ENCODE measurements at regions not wholly inside any gene's neighbourhood (a gene's known extent, or its start where the extent isn't known, plus 50 kb on each side); places are given as distances from the start of the nearest gene placed in this dataset.

DNA sequence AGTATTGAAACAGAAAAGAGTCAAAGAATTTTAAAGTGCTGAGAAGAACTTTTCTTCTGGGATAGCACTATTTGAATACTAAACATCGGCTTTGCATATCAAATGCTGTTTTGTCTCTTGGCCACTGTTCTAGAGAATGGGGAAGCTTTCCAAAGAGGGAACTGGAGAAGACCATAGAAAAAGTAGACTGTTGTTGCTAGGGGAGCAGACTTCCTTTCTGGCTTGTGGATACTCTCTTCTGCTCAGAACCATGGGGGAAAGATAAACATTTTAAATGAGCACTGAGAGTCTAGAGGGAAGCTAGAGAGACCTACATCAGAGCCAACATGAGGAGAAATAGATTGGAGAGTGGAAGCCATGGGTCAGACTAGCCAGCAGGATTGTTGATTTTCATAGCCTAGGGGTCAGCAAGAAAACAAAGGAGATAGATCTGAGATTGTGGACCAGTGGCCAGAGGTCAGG lies 315.7 kb downstream of the KCTD12 start:
- intact Hi-C loops (cut with DNase I; ENCODE audit: low total_unique reads): no loop called here
- DNase-seq (ENCODE audit: low spot score in 2 of 2): no peak
- 75 to 76% methylated on average over 1 of the region's 1 CpG for WGBS, 2 donors
- H3K4me3 ChIP-seq (ENCODE audit: low read depth, poor library complexity, severe bottlenecking): no peak overlapping the region
- no peak for TF ChIP-seq POLR2A (IDR thresholded peaks at IDR 0.05)
- TF ChIP-seq, protein P1, sequence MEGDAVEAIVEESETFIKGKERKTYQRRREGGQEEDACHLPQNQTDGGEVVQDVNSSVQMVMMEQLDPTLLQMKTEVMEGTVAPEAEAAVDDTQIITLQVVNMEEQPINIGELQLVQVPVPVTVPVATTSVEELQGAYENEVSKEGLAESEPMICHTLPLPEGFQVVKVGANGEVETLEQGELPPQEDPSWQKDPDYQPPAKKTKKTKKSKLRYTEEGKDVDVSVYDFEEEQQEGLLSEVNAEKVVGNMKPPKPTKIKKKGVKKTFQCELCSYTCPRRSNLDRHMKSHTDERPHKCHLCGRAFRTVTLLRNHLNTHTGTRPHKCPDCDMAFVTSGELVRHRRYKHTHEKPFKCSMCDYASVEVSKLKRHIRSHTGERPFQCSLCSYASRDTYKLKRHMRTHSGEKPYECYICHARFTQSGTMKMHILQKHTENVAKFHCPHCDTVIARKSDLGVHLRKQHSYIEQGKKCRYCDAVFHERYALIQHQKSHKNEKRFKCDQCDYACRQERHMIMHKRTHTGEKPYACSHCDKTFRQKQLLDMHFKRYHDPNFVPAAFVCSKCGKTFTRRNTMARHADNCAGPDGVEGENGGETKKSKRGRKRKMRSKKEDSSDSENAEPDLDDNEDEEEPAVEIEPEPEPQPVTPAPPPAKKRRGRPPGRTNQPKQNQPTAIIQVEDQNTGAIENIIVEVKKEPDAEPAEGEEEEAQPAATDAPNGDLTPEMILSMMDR (IDR thresholded peaks at IDR 0.05): no peak

DNA sequence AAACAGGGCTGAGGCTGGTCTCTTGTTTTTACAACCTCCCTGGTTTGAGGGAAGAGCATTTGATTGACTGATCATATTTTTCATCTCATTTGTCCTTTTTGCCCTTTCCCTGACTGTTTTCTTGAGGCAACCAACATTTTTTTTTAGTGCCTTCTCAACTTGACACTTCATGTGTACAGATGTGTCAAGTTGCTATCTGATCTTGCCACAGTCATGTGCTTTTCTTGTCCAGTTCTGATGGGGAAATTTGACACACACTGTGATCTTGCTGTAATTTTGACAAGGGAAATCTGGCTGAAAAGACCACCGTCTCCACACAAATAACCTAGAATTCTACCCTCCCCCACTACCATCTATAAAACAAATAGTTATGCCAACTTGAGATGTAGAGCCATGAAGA lies 329.6 kb downstream of the KCTD12 start:
- DNase-seq (ENCODE audit: low spot score in 2 of 2): no peak
- no peak overlapping the region for H3K4me3 ChIP-seq (ENCODE audit: low read depth, poor library complexity, severe bottlenecking)
- TF ChIP-seq, protein P1 (IDR thresholded peaks at IDR 0.05): no peak
- TF ChIP-seq POLR2A (IDR thresholded peaks at IDR 0.05): no peak
- 29 to 36% methylated on average over 1 of the region's 1 CpG for WGBS, 2 donors
- intact Hi-C loops (cut with DNase I; ENCODE audit: low total_unique reads): no loop called here

DNA sequence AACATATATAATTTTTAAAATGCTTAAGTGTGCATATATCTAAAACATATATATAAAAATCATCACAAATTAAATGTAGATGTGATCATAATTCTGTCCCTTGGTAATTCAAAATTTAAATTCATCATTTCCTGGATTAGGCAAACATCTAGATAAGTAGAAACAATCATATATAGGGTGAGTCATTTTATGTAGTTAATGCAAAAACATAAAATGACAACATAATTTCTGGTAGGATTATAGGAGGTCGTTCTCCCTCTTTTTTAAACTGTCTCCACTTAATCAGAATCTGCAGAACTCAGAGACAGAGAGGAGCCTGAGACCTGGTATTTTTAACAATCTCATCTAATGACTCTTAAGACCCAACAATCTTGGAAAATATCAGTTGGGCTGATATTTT lies 333.4 kb downstream of the KCTD12 start:
- TF ChIP-seq, protein P1 (IDR thresholded peaks at IDR 0.05): no peak
- TF ChIP-seq POLR2A (IDR thresholded peaks at IDR 0.05): no peak
- DNase-seq (ENCODE audit: low spot score in 2 of 2): no peak
- 41 to 58% methylated on average over 1 of the region's 1 CpG for WGBS, 2 donors
- intact Hi-C loops (cut with DNase I; ENCODE audit: low total_unique reads): no loop called here
- H3K4me3 ChIP-seq (ENCODE audit: low read depth, poor library complexity, severe bottlenecking): no peak overlapping the region

DNA sequence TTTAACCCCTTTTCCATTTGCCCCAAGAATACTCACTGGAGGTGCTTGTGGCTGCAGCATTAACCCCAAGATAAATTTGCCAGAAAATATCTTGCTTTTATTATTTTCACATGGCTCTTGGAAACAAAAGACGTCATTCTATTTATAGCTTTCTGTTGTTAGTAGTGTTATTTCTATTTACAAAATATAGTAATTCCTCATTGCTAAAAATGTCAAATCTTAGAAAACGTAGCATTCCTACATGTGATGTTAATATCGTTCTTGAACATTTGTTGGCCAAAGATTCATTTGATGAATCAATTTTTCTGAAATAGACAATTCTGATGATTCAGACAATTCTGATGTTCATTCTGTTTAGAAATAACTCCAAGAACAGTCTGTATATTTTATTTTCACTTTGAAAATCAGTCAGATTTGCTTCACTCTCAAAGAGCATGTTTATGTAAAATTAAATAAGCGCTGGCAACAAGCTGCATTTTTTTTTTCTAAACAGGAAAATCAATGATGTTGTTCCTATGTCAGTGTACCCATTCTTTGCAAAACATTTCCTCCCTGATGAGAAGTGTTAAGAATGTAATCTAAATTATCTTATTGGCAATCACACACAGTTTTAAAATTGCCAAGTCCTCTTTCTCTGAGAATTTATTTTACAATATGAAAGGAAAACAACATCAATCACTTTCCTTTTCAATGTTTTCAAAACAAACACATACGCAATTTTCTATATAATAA lies 334.0 kb downstream of the KCTD12 start:
- WGBS, 2 donors: 37 to 43% methylated on average over 5 of the region's 5 CpGs
- TF ChIP-seq, protein P1 (IDR thresholded peaks at IDR 0.05): no peak
- no peak for TF ChIP-seq POLR2A (IDR thresholded peaks at IDR 0.05)
- intact Hi-C loops (cut with DNase I; ENCODE audit: low total_unique reads): no loop called here
- no peak overlapping the region for H3K4me3 ChIP-seq (ENCODE audit: low read depth, poor library complexity, severe bottlenecking)
- DNase-seq (ENCODE audit: low spot score in 2 of 2): no peak

DNA sequence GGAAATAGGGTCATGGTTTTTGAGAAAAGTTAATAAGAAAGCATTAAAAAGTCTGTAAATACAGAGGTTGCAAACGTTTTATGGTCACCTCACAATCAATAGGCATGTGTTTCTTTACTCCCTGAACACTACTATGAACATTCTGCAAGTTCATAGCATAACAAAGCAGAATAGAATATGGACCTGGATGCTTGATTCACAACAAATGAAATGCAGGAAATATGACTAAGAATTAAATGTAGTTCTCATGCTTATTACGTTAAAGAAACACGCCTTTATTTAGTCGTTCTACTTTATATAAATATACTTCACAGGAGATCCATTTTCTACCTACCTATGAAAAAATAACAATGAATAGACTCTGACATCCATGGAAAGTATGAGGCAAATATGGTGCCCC lies 344.0 kb downstream of the KCTD12 start:
- H3K4me3 ChIP-seq (ENCODE audit: low read depth, poor library complexity, severe bottlenecking): no peak overlapping the region
- intact Hi-C loops (cut with DNase I; ENCODE audit: low total_unique reads): no loop called here
- TF ChIP-seq POLR2A (IDR thresholded peaks at IDR 0.05): no peak
- TF ChIP-seq, protein P1 (IDR thresholded peaks at IDR 0.05): no peak
- 59 to 72% methylated on average over 4 of the region's 4 CpGs for WGBS, 2 donors
- no peak for DNase-seq (ENCODE audit: low spot score in 2 of 2)

DNA sequence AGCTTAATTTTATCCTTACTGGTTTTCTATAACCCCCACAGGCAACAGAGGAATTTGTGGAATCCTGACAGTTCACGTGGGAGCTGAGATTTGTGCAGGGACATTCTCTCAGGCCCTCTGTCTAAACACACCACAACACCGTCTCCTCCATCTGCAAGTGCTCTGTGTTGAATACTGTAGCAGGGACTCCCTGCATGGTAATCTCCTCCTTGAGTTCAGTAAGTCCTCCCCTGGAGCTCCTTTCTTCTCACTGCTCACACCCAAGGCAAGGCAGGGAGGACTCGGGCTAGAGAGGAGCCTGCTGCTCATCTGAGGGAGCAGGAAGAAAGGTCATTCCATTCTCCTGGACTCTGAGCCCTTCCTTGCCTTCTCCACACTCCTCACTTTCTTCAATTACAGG lies 348.2 kb downstream of the KCTD12 start:
- WGBS, 2 donors: 68 to 79% methylated on average over 3 of the region's 3 CpGs
- TF ChIP-seq, protein P1 (IDR thresholded peaks at IDR 0.05): no peak
- no peak for TF ChIP-seq POLR2A (IDR thresholded peaks at IDR 0.05)
- intact Hi-C loops (cut with DNase I; ENCODE audit: low total_unique reads): no loop called here
- no peak overlapping the region for H3K4me3 ChIP-seq (ENCODE audit: low read depth, poor library complexity, severe bottlenecking)
- no peak for DNase-seq (ENCODE audit: low spot score in 2 of 2)
